HCT116 (cell line): ENCODE measurements at regions not wholly inside any gene's neighbourhood (a gene's known extent, or its start where the extent isn't known, plus 50 kb on each side); places are given as distances from the start of the nearest gene placed in this dataset.

ENCODE experiments used
- CTCF ChIP-seq, 3 experiments: fragments of 200-600 bp in 1 of 3; sonication (generic) in 1 of 3; IDR thresholded peaks in 2 of 3; conservative IDR thresholded peaks in 1 of 3; 2 replicates each; pipeline ENCODE4 v1.5.1; 2012 to 2017; ENCODE audit warnings: low read depth in 2 of 3, low read length in 2 of 3, antibody characterized with exemption in 1 of 3, borderline replicate concordance in 1 of 3, control low read depth in 1 of 3, mild to moderate bottlenecking in 1 of 3, mixed read lengths in 1 of 3, mixed run types in 1 of 3, moderate library complexity in 1 of 3; ENCODE audit not compliant: insufficient read depth in 1 of 3
- RAD21 ChIP-seq: IDR thresholded peaks from 2 replicates; pipeline ENCODE4 v1.6.1; 2012; ENCODE audit warnings: low read depth, mild to moderate bottlenecking
- ZNF274 ChIP-seq: fragments of 200-500 bp; sonication (Bioruptor generic); IDR thresholded peaks from 2 replicates; pipeline ENCODE4 v1.6.1; 2014; ENCODE audit warnings: mild to moderate bottlenecking, low read depth, low read length, inconsistent platforms

- TF ChIP-seq CTCF (IDR thresholded peaks at IDR 0.05 in 2 of 3, conservative IDR thresholded peaks at IDR 0.05 in 1 of 3; ENCODE audit: borderline replicate concordance in 1 of 3, insufficient read depth in 1 of 3, low read depth in 2 of 3, low read length in 2 of 3) (no peak), RAD21 (no peak), ZNF274 (no peak)
These were observed 273.9 kb downstream of the HAPSTR1 start for GRCh38 chr16:9365370-9365728.
